ENCODE measurements at regions not wholly inside any gene's neighbourhood (a gene's known extent, or its start where the extent isn't known, plus 50 kb on each side); places are given as distances from the start of the nearest gene placed in this dataset.

DNA sequence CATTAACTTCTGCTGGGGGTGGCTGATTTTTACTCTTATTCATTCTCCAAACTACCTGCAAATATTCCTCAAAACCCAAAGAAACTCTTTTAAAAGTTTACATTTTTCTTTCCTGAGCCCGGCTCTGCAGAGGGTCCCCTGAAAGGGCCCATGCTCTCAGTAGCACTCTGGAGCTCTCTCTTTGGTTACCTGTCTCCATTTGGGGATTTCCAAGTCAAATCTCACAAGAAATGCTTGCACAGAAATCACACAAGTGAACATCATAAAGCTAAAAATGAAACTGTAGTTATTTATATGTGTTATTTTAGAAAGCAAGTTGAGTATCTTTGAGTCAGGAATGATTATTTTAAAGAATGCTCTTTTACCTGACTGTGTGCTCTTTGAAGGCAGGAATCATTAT is 174.5 kb upstream of the PLXNA2 start:
- TF ChIP-seq CTCF (IDR thresholded peaks at IDR 0.05; ENCODE audit: insufficient read depth, missing control alignments) = no peak
- no peak for FAIRE-seq
- DNase-seq (ENCODE audit: insufficient read length, low spot score) = no peak

- DNase-seq (ENCODE audit: insufficient read length, low spot score) = no peak
- TF ChIP-seq CTCF (IDR thresholded peaks at IDR 0.05; ENCODE audit: insufficient read depth, missing control alignments) = no peak
Measured at GRCh38 chr1:208419746-208420420, 175.7 kb upstream of the PLXNA2 start.

DNA sequence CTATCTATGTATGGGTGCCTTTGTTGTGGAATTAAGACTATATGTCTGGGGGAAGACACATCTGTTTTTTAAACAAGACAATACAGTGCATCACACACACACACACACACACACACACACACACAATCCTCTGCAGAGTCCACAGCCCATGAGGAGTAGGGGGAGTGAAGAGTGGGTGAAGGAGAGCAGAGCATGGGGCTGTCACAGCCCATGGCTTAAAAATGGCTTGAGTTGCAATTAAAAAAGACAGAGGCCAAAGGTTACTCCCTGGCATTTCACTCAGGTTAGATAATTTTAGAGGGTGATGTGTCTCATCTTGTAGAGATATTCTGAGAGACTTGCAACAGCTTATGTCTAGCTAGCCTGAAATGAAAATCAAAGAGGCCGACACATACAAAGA is 176.5 kb upstream of the PLXNA2 start:
- DNase-seq (ENCODE audit: insufficient read length, low spot score) = no peak
- FAIRE-seq = no peak
- TF ChIP-seq CTCF (IDR thresholded peaks at IDR 0.05; ENCODE audit: insufficient read depth, missing control alignments) = no peak

More at GRCh38 chr1:208419746-208420420, 175.7 kb upstream of the PLXNA2 start:
- FAIRE-seq = no peak

DNA sequence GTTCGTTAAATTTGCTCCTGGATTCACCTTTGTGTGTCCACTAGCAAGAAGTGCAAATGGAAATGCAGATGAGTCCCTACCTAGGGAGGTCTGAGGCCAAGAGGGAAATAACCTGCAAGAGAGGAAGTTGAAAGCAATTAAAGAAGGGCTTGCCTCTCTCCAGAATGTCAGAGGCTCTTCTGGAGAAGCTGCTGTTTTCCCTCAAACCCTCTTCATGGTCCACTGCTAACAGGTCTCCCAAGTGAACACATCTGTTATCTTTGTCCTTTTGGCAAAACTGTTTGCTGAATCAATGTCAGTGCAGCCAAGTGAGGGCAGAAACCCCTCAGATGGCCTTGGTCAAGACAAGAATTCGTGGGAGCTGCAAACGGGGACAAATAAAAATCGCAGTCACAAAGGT is 177.3 kb upstream of the PLXNA2 start:
- FAIRE-seq = no peak

GRCh38 chr1:208423526-208423925 is 179.3 kb upstream of the PLXNA2 start:
- TF ChIP-seq CTCF (IDR thresholded peaks at IDR 0.05; ENCODE audit: insufficient read depth, missing control alignments) = no peak
- FAIRE-seq (no peak), DNase-seq (ENCODE audit: insufficient read length, low spot score) (no peak)

More for the DNA sequence above, 177.3 kb upstream of the PLXNA2 start:
- no peak for TF ChIP-seq CTCF (IDR thresholded peaks at IDR 0.05; ENCODE audit: insufficient read depth, missing control alignments)
- DNase-seq (ENCODE audit: insufficient read length, low spot score) = no peak

DNA sequence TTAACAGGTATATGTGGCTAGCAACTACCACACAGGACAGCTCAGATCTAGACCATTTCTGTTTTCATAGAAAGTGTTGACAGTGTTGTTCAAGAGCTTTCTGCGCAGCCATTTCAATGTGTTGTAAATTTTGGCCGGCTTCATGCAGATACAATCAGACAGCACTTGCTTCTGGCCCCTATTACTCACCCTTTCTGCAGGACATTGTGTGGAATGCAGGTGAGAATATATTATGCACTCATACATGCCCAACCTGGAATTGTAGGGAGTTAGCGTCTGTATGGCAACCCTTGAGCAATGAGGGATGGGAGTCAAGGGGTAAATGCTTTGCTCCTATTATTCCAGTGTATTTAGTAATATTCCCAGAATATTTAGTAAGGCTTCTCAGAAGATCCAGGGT is 180.9 kb upstream of the PLXNA2 start:
- no peak for DNase-seq (ENCODE audit: insufficient read length, low spot score)
- FAIRE-seq = no peak
- no peak for TF ChIP-seq CTCF (IDR thresholded peaks at IDR 0.05; ENCODE audit: insufficient read depth, missing control alignments)

- no peak for DNase-seq (ENCODE audit: insufficient read length, low spot score)
- TF ChIP-seq CTCF (IDR thresholded peaks at IDR 0.05; ENCODE audit: insufficient read depth, missing control alignments) = no peak
- FAIRE-seq = no peak
Measured at GRCh38 chr1:208430220-208430619, 186.0 kb upstream of the PLXNA2 start.
